ENCODE measurements at regions not wholly inside any gene's neighbourhood (a gene's known extent, or its start where the extent isn't known, plus 50 kb on each side); places are given as distances from the start of the nearest gene placed in this dataset.

GRCh38 chrX:22627576-22627975 lies 354.9 kb downstream of the CBLL2 start:
- DNase-seq, result no peak
- no peaks in the 10 kb centered on the region for H3K36me3 ChIP-seq (replicated peaks in 1 of 2)
- no peak overlapping the region for H3K27ac ChIP-seq
- intact Hi-C loops (cut with DNase I), result no loop called here
- H3K9me3 ChIP-seq (replicated peaks in 1 of 3), result no peaks in the 10 kb centered on the region
- no peak overlapping the region for H3K4me3 ChIP-seq
- H3K4me1 ChIP-seq (replicated peaks in 1 of 2), result no peaks in the 10 kb centered on the region
- no peaks in the 10 kb centered on the region for H3K27me3 ChIP-seq
- WGBS, 4 donors, result 49 to 89% (median 79%) methylated on average over 3 of the region's 3 CpGs
- TF ChIP-seq, protein P1, sequence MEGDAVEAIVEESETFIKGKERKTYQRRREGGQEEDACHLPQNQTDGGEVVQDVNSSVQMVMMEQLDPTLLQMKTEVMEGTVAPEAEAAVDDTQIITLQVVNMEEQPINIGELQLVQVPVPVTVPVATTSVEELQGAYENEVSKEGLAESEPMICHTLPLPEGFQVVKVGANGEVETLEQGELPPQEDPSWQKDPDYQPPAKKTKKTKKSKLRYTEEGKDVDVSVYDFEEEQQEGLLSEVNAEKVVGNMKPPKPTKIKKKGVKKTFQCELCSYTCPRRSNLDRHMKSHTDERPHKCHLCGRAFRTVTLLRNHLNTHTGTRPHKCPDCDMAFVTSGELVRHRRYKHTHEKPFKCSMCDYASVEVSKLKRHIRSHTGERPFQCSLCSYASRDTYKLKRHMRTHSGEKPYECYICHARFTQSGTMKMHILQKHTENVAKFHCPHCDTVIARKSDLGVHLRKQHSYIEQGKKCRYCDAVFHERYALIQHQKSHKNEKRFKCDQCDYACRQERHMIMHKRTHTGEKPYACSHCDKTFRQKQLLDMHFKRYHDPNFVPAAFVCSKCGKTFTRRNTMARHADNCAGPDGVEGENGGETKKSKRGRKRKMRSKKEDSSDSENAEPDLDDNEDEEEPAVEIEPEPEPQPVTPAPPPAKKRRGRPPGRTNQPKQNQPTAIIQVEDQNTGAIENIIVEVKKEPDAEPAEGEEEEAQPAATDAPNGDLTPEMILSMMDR (IDR thresholded peaks at IDR 0.05), result no peak
- TF ChIP-seq POLR2A (IDR thresholded peaks at IDR 0.05), result no peak

DNA sequence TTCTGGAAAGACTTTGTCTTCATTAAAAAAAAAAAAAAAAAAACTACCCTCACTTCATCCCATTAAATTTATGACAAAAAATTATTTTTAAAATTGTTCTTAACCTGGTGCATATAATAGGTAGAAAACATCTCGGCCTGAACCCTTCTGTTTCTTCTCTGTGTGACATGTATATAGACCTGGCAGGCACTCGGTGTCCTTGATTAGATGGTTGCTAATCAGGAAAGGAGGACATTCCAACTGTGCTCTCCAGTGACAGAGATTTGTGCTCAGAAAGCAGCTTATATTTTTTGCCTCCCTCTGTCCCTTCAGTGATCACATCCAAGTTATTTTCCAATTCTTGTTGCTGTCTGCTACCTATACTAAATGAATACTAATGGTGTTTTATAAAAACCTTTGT lies 355.6 kb downstream of the CBLL2 start:
- Histone ChIP-seq H3K36me3 (replicated peaks in 1 of 2) (no peaks in the 10 kb centered on the region), H3K4me3 (no peak overlapping the region), H3K4me1 (replicated peaks in 1 of 2) (no peaks in the 10 kb centered on the region), H3K27ac (no peak overlapping the region), H3K27me3 (no peaks in the 10 kb centered on the region), H3K9me3 (replicated peaks in 1 of 3) (no peaks in the 10 kb centered on the region)
- WGBS, 4 donors, result 36 to 43% (median 42%) methylated on average over 2 of the region's 2 CpGs
- no peak for TF ChIP-seq POLR2A (IDR thresholded peaks at IDR 0.05)
- TF ChIP-seq, protein P1 (IDR thresholded peaks at IDR 0.05), result no peak
- no peak for DNase-seq
- intact Hi-C loops (cut with DNase I), result no loop called here

DNA sequence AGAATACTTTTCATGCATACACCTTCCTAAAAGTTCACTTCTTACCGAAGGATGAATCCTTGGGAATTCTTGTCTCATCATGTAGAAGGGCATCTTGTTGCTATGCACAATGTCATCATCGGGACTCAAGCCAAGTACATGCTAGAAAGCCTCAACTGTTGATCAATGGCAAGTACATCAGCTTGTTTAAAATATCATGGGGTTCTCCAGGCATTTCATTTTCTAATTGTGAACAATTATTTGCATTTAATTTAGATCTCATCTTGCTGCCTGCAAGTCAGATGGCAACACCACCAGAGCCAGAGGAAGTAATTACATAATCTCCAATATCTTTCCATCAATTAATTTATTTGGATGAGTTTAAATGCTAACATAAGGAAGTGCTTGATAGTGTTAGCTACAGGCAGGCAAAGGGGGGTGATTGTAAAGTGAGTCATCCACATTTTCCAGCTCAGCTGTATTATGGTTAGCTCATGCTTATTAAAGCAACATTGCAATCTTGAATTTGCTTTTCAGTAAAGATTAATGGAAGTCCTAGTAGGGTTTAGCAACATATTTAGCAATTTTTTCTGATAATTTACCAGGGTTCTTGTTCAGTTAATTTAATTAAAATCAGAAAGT lies 356.5 kb downstream of the CBLL2 start:
- DNase-seq, result no peak
- Histone ChIP-seq H3K27ac (no peak overlapping the region), H3K27me3 (no peaks in the 10 kb centered on the region), H3K36me3 (replicated peaks in 1 of 2) (no peaks in the 10 kb centered on the region), H3K9me3 (replicated peaks in 1 of 3) (no peaks in the 10 kb centered on the region), H3K4me1 (replicated peaks in 1 of 2) (no peaks in the 10 kb centered on the region), H3K4me3 (no peak overlapping the region)
- TF ChIP-seq, protein P1 (IDR thresholded peaks at IDR 0.05), result no peak
- no peak for TF ChIP-seq POLR2A (IDR thresholded peaks at IDR 0.05)
- intact Hi-C loops (cut with DNase I), result no loop called here
- WGBS, 4 donors, result 43 to 57% (median 54%) methylated on average over 2 of the region's 2 CpGs

DNA sequence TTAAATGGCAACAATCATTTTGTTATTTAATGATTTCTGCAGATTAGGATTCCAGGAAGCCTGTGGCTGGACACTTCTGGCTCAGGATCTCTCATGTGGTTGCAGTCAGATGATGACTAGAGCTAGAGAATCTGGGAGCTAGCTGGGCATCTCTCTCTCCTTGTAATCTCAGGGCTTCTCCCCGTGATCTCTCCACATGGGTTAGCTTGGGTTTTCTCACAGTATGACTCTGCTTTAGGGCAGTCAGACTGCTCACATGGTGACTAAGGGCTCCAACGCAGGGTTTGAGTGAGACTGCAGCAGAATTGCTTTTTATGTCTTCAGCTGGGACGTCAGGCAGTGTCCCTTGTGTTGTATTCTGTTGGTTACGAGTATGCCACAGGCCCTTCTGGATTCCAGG lies 361.4 kb downstream of the CBLL2 start:
- Histone ChIP-seq H3K4me1 (replicated peaks in 1 of 2) (no peaks in the 10 kb centered on the region), H3K4me3 (no peak overlapping the region), H3K36me3 (replicated peaks in 1 of 2) (no peaks in the 10 kb centered on the region), H3K27me3 (peaks cover 6% of the 10 kb centered on the region), H3K27ac (no peak overlapping the region), H3K9me3 (replicated peaks in 1 of 3) (no peaks in the 10 kb centered on the region)
- no peak for DNase-seq
- intact Hi-C loops (cut with DNase I), result no loop called here
- no peak for TF ChIP-seq POLR2A (IDR thresholded peaks at IDR 0.05)
- TF ChIP-seq, protein P1 (IDR thresholded peaks at IDR 0.05), result no peak
- 20 to 61% (median 50%) methylated on average over 1 to 4 of the region's 4 CpGs for WGBS, 4 donors

All from adrenal gland (tissue), 9 donors.